DND-41 (cell line): ENCODE measurements at regions not wholly inside any gene's neighbourhood (a gene's known extent, or its start where the extent isn't known, plus 50 kb on each side); places are given as distances from the start of the nearest gene placed in this dataset.

Experiments
- CTCF ChIP-seq: IDR thresholded peaks from 2 replicates; pipeline ENCODE4 v1.5.1; 2012; ENCODE audit warnings: borderline replicate concordance, low read length, moderate library complexity, mild to moderate bottlenecking; ENCODE audit not compliant: poor library complexity, severe bottlenecking; ENCODE audit errors: extremely low read depth
- EZH2 ChIP-seq: IDR thresholded peaks from 3 replicates; pipeline ENCODE4 v1.6.1; 2012; ENCODE audit warnings: borderline replicate concordance, low read depth, mild to moderate bottlenecking, moderate library complexity, low read length, inconsistent platforms; ENCODE audit not compliant: severe bottlenecking

- TF ChIP-seq CTCF (no peak), EZH2 (no peak)
Measured at GRCh38 chr6:2454180-2454579, 208.8 kb upstream of the GMDS start.
